ENCODE measurements at regions not wholly inside any gene's neighbourhood (a gene's known extent, or its start where the extent isn't known, plus 50 kb on each side); places are given as distances from the start of the nearest gene placed in this dataset.

- no peak overlapping the region for H3K4me3 ChIP-seq
- no peaks in the 10 kb centered on the region for H3K9me3 ChIP-seq
- ATAC-seq: no peak
- H3K27me3 ChIP-seq: no peaks in the 10 kb centered on the region
- WGBS, 2 donors (ENCODE audit: low coverage in 1 of 2): 71 to 82% methylated on average over 4 of the region's 4 CpGs
- H3K4me1 ChIP-seq: no peaks in the 10 kb centered on the region
- TF ChIP-seq CTCF (IDR thresholded peaks at IDR 0.05) (no peak), EP300 (IDR thresholded peaks at IDR 0.05) (no peak), POLR2AphosphoS5 (IDR thresholded peaks at IDR 0.05) (no peak), POLR2A (IDR thresholded peaks at IDR 0.05) (no peak)
- no peak overlapping the region for H3K27ac ChIP-seq
- H3K36me3 ChIP-seq: no peaks in the 10 kb centered on the region
These were observed 206.0 kb upstream of the RPS6KA3 start for GRCh38 chrX:20472620-20473258.

GRCh38 chrX:20472148-20472547 is 205.4 kb upstream of the RPS6KA3 start:
- WGBS, 2 donors (ENCODE audit: low coverage in 1 of 2): 27 to 29% methylated on average over 1 of the region's 1 CpG
- no peak for TF ChIP-seq CTCF (IDR thresholded peaks at IDR 0.05)
- no peak for TF ChIP-seq EP300 (IDR thresholded peaks at IDR 0.05)
- TF ChIP-seq POLR2AphosphoS5 (IDR thresholded peaks at IDR 0.05): no peak
- no peak for TF ChIP-seq POLR2A (IDR thresholded peaks at IDR 0.05)

DNA sequence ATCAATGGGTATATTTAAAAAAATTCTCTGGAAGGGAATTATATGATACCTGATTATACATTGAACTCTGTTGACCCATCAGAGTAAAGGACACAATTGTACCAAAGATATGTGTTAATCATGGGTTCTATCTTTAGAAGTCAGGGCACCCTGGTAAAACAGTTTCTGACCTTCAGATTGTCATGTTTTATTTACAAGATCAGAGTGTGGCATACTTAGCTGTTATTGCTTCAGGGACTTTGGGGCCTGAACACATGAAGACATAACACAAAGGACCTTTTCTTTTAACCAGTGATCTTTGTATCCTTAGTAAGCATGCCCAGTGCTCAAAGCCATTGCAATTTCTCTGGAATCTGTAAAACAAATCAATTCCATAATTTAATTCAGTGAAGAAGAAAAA is 204.8 kb upstream of the RPS6KA3 start:
- no peaks in the 10 kb centered on the region for H3K9me3 ChIP-seq
- ATAC-seq: no peak
- H3K4me3 ChIP-seq: no peak overlapping the region
- H3K4me1 ChIP-seq: no peaks in the 10 kb centered on the region
- TF ChIP-seq EP300 (IDR thresholded peaks at IDR 0.05) (no peak), POLR2A (IDR thresholded peaks at IDR 0.05) (no peak), CTCF (IDR thresholded peaks at IDR 0.05) (no peak), POLR2AphosphoS5 (IDR thresholded peaks at IDR 0.05) (no peak)
- no peak overlapping the region for H3K27ac ChIP-seq
- no peaks in the 10 kb centered on the region for H3K36me3 ChIP-seq
- no peaks in the 10 kb centered on the region for H3K27me3 ChIP-seq

More at GRCh38 chrX:20472148-20472547, 205.4 kb upstream of the RPS6KA3 start:
- ATAC-seq: no peak
- Histone ChIP-seq H3K4me1 (no peaks in the 10 kb centered on the region), H3K27ac (no peak overlapping the region), H3K4me3 (no peak overlapping the region), H3K9me3 (no peaks in the 10 kb centered on the region), H3K27me3 (no peaks in the 10 kb centered on the region), H3K36me3 (no peaks in the 10 kb centered on the region)

DNA sequence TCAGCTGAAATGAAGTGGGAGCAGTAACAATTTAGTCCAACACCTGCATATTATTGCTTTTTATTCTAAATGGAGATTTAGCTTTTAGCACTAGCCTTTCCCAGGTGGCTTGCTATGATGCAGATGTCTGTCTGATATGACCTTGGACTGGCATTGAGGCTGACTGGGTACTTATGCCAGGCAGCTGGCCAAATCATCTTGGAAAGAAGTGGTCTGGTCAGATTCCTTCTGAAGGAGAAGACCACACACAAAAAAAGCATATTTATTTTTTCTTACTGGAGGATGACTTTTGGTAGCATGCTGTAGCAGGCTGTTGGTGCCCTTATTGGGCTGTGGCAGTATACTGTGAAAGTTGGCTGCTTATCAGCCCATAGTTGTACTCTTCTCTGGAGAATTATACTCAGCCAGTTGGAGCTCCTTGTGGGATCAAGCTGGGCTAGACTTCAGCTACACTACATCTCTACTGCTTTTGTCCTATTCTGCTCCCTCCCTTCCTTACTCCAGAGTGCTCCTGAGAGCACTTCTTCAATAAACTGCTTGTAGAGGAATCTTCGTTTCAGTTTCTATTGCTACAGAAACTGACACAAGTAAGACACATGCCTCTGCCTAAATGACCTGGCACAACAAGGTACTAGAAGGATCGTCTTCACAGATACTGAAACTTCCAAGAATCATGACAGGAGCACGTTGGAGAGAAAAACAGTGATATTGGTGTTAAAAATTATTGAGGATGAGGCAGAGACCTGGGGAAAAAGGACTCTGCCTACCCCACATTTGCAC is 196.8 kb upstream of the RPS6KA3 start:
- no peak overlapping the region for H3K27ac ChIP-seq
- H3K4me3 ChIP-seq: no peak overlapping the region
- H3K27me3 ChIP-seq: no peaks in the 10 kb centered on the region
- ATAC-seq: no peak
- no peaks in the 10 kb centered on the region for H3K4me1 ChIP-seq
- H3K36me3 ChIP-seq: no peaks in the 10 kb centered on the region
- WGBS, 2 donors (ENCODE audit: low coverage in 1 of 2): 60% methylated on average over 2 of the region's 3 CpGs; no CpG with 5 or more reads in 1 of the 2 donors
- H3K9me3 ChIP-seq: no peaks in the 10 kb centered on the region
- TF ChIP-seq POLR2A (IDR thresholded peaks at IDR 0.05) (no peak), POLR2AphosphoS5 (IDR thresholded peaks at IDR 0.05) (no peak), EP300 (IDR thresholded peaks at IDR 0.05) (no peak), CTCF (IDR thresholded peaks at IDR 0.05) (no peak)

DNA sequence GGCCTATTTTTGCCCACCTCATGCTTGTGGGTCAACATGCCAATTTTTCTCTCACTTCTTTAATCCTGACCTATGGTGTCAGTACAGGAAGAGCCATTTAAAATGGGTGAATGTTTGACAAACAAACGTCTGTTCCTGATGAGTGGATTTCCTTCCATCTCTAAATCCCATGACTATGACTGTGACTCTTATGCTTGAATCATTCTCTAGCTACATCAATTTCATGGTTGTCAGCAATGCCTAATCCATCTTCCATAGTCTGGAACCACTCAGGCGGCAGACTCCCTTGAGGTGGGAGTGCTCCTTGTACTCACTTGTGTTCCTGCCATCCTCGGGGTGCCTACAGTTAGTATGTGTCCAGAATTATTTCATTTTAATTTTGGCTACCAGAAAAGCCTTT is 194.9 kb upstream of the RPS6KA3 start:
- H3K27me3 ChIP-seq: no peaks in the 10 kb centered on the region
- TF ChIP-seq POLR2AphosphoS5 (IDR thresholded peaks at IDR 0.05) (no peak), CTCF (IDR thresholded peaks at IDR 0.05) (no peak), EP300 (IDR thresholded peaks at IDR 0.05) (no peak), POLR2A (IDR thresholded peaks at IDR 0.05) (no peak)
- 38 to 76% methylated on average over 2 to 3 of the region's 3 CpGs for WGBS, 2 donors (ENCODE audit: low coverage in 1 of 2)
- no peak overlapping the region for H3K4me3 ChIP-seq
- no peaks in the 10 kb centered on the region for H3K36me3 ChIP-seq
- no peak overlapping the region for H3K27ac ChIP-seq
- H3K4me1 ChIP-seq: no peaks in the 10 kb centered on the region
- no peaks in the 10 kb centered on the region for H3K9me3 ChIP-seq
- ATAC-seq: no peak

Measured in gastroesophageal sphincter (tissue), 4 donors.